GM23248 (cell line): ENCODE measurements at regions not wholly inside any gene's neighbourhood (a gene's known extent, or its start where the extent isn't known, plus 50 kb on each side); places are given as distances from the start of the nearest gene placed in this dataset.

Source experiments
- EZH2 ChIP-seq: fragments of 200-600 bp; sonication (generic); IDR thresholded peaks from 2 replicates; pipeline ENCODE4 v1.6.1; 2018; ENCODE audit warnings: antibody characterized with exemption, mild to moderate bottlenecking; ENCODE audit not compliant: insufficient read depth, poor library complexity, severe bottlenecking
- EZH2phosphoT487 ChIP-seq: fragments of 200-600 bp; sonication (generic); IDR thresholded peaks from 2 replicates; pipeline ENCODE4 v1.6.1; 2018; ENCODE audit warnings: antibody characterized with exemption, moderate library complexity, mild to moderate bottlenecking, low read depth; ENCODE audit not compliant: insufficient read depth

- TF ChIP-seq EZH2phosphoT487 (no peak), EZH2 (no peak)
These were observed 2186.8 kb upstream of the CELF4 start for GRCh38 chr18:39752351-39752750.
